ENCODE measurements at regions not wholly inside any gene's neighbourhood (a gene's known extent, or its start where the extent isn't known, plus 50 kb on each side); places are given as distances from the start of the nearest gene placed in this dataset.
"Not testable (repeated sequence)": the region's sequence is repeated elsewhere in the genome, so short reads cannot be mapped to it uniquely, and the experiment has no call there.

GRCh38 chr10:23545866-23546265 lies 107.0 kb downstream of the OTUD1 start:
- DNase-seq, result not testable (repeated sequence)

- DNase-seq, result no peak
These were observed 118.0 kb downstream of the OTUD1 start for GRCh38 chr10:23556727-23557440.

GRCh38 chr10:23557777-23558176 lies 118.9 kb downstream of the OTUD1 start:
- DNase-seq, result no peak

GRCh38 chr10:23558361-23558799 lies 119.5 kb downstream of the OTUD1 start:
- DNase-seq, result no peak

GRCh38 chr10:23568996-23569395 lies 130.1 kb downstream of the OTUD1 start:
- no peak for DNase-seq

GRCh38 chr10:23571884-23572283 lies 133.0 kb downstream of the OTUD1 start:
- no peak for DNase-seq

GRCh38 chr10:23581906-23582450 lies 143.1 kb downstream of the OTUD1 start:
- DNase-seq, result no peak

GRCh38 chr10:23584396-23584795 lies 145.5 kb downstream of the OTUD1 start:
- no peak for DNase-seq

GRCh38 chr10:23585186-23585585 lies 146.3 kb downstream of the OTUD1 start:
- peak in 1 of 3 experiments; percentile 4 for DNase-seq

GRCh38 chr10:23585666-23586065 lies 146.8 kb downstream of the OTUD1 start:
- DNase-seq, result peak in 1 of 3 experiments; percentile 14

GRCh38 chr10:23595278-23595677 lies 156.4 kb downstream of the OTUD1 start:
- DNase-seq, result not testable (repeated sequence)

GRCh38 chr10:23604613-23605012 lies 165.7 kb downstream of the OTUD1 start:
- DNase-seq, result no peak

- DNase-seq, result no peak
These were observed 167.6 kb downstream of the OTUD1 start for GRCh38 chr10:23606456-23606855.

GRCh38 chr10:23608926-23609325 lies 170.1 kb downstream of the OTUD1 start:
- DNase-seq, result no peak

- no peak for DNase-seq
These were observed 171.9 kb downstream of the OTUD1 start for GRCh38 chr10:23610626-23611307.

GRCh38 chr10:23611308-23612029 lies 172.6 kb downstream of the OTUD1 start:
- DNase-seq, result no peak

GRCh38 chr10:23613900-23614299 lies 175.0 kb downstream of the OTUD1 start:
- DNase-seq, result no peak

- no peak for DNase-seq
These were observed 175.6 kb downstream of the OTUD1 start for GRCh38 chr10:23614483-23614882.

- no peak for DNase-seq
These were observed 191.5 kb downstream of the OTUD1 start for GRCh38 chr10:23630376-23630775.

- no peak for DNase-seq
These were observed 192.0 kb downstream of the OTUD1 start for GRCh38 chr10:23630885-23631284.

GRCh38 chr10:23643111-23643780 lies 204.4 kb downstream of the OTUD1 start:
- no peak for DNase-seq

- no peak for DNase-seq
These were observed 209.7 kb downstream of the OTUD1 start for GRCh38 chr10:23648618-23649017.

- no peak for DNase-seq
These were observed 217.9 kb downstream of the OTUD1 start for GRCh38 chr10:23656735-23657134.
